Kidney glomerular epithelial cell (primary cell): ENCODE measurements at regions not wholly inside any gene's neighbourhood (a gene's known extent, or its start where the extent isn't known, plus 50 kb on each side); places are given as distances from the start of the nearest gene placed in this dataset.

Experiments
- DNase-seq: peaks from one replicate; lab custom pipeline; 2025; lab: John Stamatoyannopoulos, UW

DNA sequence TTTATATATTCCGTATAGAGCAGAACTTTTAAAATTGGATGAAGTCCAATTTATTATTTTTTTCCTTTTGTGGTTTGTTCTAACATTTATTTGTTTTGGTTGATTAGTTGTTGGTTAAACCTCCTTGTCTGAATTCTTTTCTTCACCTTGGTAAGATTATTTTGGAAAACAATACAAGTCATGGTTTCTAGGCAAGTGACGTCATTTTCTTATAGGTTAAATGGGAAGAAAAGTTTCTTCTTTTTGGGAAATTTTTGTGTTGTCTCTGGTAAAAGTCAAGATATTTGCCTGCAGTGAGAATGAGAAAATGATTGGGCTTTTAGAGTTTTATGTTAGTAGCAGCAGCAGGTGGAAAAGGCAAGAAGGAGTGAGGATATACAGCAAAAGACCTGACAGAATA lies 197.9 kb downstream of the OTOR start:
- no peak for DNase-seq

DNA sequence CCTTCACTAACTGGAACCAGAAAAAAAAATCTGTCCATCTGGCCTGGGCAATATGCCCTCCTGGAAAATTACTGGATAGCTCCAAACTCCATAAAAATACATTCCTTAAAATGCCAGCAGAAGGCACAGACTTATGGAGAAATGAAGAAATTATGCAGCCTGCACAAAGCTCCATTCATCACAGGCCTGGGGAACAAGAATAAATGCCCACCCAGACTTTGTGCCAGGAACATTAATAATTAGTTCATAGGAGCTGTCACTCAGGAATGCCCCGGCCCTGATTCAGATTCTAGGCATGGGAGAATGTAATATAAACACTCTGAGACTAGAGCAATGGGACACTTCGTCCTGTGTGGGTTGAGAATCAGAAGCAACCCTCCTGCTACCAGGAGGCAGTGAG lies 199.3 kb downstream of the OTOR start:
- DNase-seq, result peak; percentile 44

DNA sequence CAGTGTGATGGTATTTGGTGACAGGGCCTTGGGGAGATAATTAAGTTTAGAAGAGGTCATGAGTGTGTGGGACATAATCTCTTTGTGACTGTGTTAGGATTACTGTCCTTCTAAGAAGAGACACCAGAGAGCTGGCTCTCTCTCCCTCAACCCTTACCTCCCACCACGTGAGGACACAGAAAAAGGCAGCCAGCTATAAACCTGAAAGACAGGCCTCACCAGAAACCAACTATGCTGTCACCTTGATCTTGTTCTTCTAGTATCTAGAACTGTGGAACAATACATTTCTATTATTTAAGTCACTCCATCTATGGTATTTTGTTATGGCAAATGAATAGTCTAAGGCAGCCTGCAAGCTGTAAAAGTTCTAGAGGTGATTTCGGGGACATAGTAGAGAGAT lies 203.7 kb downstream of the OTOR start:
- no peak for DNase-seq

DNA sequence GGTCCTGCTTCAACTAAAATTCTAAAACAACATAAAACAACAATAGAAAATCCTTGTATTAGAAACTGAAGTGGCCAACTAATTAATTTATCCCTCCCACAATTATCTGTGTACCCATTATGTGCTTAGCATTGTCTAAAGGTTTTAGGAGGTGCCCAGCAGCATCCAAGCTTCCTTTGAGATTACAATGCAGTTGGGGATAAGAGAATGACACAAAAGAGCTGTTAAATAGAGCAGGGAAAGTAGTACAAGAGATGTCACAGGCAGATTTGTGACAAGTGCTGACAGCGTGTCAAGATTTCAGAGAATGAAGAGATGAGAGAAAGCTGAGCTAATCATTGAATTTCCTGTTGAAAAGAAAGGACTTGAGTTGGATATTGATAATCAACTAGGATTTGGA lies 204.8 kb downstream of the OTOR start:
- no peak for DNase-seq

DNA sequence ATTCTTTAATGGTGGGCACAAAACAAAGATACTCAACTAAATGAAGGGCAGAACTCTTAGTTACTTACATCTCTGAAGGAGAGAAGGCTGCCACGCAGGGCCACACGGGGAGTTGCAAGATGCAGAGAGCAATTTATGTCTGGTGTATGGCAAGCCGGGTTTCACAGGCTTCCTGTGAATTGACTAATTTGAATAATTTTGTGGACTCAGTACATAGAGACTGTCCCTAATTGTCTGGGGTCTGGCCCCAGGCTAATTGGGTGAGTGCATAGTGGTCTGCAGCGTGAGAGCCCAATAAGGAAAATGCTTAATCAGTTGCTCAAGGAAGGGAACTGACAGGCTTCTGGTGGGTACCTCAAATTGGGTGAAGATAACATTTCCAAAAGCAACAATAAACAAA lies 205.7 kb downstream of the OTOR start:
- no peak for DNase-seq

DNA sequence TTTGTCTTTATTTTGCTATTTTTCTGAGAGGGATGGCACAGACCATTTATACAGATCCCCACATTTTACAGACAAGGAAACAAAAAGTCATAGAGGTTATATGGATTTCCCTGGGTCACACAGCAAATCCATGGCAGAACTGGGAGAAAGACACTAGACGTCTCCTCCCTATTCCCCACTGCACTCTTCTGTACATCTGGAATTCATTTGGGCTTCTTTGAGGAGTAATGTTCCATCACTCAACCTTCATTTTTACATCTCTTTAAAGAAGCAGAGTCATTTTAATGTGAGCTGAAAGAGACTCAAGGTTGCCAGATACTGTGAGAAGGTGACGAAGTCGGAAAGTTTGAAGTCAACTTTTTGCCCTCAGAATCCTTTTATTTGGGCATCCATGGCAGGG lies 207.3 kb downstream of the OTOR start:
- no peak for DNase-seq

DNA sequence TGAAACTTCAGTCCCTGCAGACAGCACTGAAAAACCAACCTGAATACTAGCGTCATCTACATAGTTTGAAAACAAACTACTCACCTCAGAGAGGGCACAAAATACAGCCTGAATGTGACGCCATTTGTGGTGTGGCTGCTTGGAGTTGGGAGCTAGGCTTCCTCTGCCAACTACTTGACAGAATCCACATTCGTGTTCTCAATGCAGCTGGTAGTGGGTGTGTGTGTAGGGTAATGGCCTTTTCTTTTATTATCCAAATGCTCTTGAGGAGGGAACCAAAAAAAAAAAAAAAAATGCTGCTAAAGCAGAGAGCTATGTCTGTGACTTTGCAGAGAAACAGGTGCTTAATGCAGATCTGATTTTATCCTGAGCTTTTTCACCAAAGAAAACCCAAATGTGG lies 207.8 kb downstream of the OTOR start:
- DNase-seq, result no peak

DNA sequence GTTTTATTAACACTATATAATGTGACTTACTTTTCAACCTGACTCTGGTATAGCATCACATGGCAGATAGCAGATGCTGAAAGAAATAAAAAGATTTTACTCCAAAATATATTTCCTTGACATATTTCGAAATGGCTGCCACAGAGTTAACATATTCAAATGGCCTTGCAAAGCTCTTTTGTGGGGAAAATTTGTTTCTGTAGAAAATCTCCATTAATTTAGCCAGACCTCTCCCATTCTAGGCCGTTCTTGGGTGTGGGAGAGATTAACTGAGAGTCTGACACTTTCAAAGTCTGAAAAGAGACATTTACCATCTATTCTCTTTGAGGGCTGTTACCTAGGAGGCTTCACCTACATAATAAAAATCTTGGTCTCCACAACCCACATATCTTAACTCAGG lies 217.2 kb downstream of the OTOR start:
- DNase-seq, result no peak

DNA sequence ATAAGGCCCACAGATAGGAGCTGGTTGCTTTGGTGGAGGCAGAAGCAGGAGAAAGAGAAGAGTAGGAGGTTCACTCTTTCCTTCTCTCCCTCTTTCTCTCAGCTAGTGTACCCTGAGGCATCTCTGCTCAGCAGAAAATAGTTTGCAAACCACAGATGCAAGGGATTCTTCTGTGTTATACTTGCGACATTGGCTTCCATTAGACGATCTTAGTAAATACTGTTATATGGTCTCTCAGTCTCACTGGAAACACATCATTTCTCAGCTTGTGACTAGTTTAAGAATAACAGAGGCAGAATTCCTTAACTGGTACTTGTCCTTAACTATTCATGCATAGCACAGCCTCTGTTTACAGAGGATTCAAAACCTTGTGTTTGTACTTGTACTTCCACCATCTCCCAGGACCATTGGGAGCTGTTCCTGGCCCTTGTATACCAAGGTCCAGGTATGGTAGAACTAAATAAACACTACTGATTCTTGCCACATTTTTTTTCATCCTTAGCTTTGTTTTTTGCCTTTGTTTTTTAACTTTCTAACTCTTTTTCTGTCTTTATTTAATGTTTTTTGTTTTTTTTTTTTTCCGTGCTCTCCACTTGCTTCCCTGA lies 218.2 kb downstream of the OTOR start:
- DNase-seq, result peak; percentile 76

DNA sequence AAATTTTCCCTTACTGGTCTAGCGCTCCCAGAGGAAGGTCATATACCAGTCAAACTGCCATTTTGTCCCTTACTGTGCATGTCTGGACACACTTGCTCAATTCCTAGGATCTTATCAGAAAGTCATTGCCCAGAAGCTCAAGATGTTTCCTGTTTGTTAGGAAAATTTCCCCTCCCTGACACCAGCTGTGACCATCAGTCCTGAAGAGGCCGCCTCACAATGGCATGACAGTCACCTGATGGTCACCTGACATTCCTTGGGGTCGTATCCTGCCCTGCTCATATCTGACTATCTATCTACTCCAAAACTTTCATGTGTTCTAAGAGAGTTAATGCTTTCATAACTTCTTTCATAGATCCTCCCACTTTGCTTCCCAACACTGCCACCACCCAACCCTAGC lies 219.9 kb downstream of the OTOR start:
- no peak for DNase-seq

DNA sequence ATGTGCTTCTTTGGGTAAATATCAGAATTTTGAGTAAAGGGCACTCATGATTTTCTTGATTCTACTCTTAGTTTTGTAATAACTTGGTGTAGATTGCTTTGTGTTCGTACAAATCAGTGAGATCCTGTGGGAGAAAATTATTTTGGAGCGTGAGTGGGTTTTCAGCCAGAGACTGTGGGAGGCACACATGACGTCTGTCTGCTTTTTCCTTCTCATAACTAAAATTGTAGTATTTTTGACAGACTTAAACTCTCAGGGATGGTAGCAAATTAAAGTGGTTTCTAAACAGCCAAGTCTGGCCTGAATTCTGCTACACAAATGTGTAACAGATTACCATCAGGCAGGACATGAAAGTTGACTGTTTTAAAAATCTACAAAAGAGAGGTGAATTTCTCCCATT lies 222.6 kb downstream of the OTOR start:
- DNase-seq, result no peak

DNA sequence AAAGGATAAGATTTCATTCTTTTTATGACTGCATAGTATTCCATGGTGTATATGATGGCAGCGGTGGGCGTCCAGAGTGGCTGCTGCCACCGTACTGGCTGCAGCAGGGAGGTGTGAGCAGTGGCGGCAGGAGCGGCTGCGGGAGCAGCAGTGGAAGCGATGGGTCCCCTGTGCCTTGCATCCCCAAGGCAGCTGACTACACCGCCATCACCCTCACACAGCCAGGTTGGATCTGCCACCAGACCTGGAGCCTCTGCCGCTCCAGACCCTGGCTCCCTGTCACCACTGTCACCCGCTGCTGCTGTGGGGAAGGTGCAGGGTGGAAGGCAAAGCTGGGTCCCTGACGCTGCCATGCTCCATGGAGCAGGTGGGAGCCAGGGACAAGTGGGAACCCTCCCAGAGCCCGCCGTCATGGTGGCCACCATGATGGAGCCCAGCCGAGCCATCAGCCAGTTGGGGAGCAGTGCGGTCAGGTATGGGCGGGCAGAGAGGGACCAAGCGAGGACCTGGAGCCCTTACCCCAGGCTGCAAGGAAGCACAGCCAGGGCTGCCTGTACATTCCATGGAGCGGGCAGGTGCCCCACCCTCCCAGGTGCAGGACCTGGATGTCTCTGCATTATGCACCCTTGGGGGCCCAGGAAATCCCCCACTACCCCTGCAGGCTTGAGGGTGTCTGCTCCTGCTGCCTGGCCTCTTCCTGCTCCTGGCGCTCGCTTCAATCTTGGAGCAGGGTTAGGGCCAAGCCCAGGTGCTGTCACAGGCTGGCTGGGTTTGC lies 226.1 kb downstream of the OTOR start:
- DNase-seq, result no peak

DNA sequence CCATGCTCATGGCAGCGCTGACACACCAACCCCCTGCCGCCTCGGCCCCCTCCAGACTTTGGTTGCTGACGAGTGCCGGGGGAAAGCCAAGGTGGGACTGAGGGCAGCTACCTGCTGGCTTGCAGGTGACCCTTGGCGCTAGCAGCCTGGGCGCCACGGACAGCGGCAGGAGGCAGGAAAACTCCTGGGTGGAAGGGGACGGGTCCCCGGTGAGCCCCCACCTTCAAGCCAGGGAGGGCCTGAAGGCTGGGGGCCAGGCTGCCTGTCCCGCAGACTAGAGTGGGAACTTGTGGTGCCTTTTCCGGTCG lies 226.7 kb downstream of the OTOR start:
- no peak for DNase-seq

DNA sequence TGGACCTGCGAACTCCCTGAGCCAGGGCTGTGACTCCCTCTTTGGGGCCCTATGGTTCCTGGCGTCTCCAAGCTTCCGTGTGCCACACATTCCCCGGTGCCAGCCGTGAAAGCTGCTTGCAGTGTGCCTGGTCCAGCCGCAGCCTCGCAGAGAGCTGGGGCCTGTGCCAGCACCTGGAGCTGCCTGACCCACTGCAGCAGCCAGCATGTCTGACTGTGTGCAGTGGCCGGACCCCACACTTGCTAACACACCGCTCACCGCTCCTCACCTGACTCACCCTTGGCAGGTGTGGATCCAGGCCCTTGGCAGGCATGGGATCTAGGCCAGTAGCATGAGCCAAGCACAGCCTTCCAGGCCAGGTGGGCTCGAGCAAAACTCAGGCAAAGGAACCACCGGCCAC lies 227.5 kb downstream of the OTOR start:
- no peak for DNase-seq

DNA sequence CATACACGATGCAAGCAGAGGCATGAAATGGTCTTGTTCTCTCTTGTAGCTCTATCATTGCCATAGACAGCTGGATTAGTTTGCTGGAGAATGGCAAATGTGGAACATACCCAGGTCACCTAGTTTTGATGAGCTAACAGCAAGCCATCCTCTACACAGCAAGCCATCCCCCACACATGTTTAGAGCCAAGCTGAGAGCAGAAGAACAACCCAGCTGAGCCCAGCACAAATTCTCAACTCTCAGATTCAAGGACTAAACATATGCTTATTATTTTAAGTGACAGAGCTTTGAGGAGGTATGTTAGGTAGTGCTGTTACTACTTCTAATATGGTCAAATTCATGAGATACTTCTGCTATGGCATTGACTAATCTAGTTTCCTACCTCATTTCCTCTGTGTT lies 230.3 kb downstream of the OTOR start:
- DNase-seq, result no peak

DNA sequence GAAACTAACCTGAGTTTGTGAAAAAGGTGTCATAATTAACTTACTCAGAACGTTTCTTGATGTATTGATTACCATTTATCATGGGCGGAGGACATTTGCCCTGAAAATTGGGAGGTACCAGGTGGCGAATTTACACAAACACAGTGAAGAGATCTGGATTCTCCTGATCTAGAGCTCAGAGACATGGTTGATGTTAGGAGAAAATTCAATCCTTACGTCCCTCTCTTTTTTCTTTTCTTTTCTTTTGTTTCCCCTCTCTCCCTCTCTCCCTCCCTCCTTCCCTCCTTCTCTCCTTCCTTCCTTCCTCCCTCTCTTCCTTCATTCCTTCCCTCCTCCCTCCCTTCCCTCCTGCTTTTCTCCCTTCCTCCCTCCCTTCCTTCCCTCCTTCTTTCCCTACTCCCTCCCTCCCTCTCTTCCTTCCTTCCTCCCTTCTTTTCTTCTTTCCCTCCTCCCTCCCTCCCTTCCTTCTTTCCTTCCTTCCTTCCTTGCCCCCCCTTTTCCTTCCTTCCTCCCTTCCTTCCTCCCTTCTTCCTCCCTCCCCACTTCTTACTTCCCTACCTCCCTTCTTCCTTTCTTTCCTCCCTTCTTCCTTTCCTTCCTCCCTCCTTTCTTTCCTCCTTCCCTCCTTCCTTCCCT lies 234.1 kb downstream of the OTOR start:
- no peak for DNase-seq

DNA sequence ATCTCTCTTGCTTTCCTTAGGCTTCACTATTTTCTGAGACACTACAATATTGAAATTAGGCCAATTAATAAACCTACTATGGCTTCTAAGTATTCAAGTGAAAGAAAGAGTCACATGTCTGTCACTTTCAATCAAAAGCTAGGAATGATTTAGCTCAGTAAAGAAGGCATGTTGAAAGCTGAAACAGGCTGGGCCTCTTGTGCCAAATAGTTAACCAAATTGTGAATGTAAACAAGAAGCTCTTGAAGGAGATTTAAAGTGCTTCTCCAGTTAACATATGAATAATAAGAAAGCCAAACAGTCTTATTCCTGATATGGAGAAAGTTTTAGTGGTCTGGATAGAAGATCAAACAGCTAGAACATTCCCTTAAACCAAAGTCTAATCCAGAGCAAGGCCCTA lies 236.3 kb downstream of the OTOR start:
- DNase-seq, result no peak

DNA sequence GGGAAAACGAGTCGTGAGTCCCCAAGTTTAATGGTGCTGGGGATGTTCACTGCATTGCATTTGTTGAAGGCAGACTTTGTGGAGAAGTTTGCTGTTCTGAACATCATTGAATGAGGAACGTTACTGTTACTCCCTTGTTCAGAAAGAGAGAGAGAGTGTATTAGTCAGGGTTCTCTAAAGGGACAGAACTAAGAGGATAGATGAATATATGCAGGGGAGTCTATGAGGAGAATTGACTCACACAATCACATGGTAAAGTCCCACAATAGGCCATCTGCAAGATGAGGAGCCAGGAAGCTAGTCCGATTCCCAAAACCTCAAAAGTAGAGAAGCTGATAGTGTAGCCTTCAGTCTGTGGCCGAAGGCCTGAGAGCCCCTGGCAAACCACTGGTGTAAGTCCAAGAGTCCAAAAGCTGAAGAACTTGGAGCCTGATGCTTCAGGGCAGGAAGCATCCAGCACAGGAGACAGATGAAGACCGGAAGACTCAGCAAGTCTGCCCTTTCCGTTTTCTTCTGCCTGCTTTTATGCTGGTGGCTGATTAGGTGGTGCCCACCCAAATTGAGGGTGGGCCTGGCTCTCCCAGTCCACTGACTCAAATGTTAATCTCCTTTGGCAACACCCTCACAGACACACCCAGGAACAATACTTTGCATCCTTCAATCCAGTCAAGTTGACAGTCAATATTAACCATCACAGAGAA lies 223.5 kb upstream of the PCSK2 start:
- no peak for DNase-seq

DNA sequence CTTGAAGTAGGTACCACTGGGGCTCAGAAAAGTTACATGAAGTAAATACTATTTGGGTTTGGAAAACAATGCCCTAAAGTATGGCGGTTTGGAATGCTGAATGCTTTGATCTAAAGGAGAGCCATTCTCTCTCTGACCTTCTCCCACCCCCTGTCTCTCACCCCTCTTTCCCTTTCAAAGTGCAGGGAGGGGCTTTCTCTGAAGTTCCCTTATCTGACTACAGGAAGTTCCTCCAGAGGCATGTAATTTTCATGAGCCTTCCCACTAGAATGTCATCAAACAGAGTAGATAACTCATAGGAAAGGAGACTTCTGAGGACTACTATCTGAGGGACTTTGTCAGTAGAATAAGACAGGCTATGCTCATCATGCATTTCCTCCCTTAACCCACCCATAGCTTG lies 216.7 kb upstream of the PCSK2 start:
- no peak for DNase-seq

DNA sequence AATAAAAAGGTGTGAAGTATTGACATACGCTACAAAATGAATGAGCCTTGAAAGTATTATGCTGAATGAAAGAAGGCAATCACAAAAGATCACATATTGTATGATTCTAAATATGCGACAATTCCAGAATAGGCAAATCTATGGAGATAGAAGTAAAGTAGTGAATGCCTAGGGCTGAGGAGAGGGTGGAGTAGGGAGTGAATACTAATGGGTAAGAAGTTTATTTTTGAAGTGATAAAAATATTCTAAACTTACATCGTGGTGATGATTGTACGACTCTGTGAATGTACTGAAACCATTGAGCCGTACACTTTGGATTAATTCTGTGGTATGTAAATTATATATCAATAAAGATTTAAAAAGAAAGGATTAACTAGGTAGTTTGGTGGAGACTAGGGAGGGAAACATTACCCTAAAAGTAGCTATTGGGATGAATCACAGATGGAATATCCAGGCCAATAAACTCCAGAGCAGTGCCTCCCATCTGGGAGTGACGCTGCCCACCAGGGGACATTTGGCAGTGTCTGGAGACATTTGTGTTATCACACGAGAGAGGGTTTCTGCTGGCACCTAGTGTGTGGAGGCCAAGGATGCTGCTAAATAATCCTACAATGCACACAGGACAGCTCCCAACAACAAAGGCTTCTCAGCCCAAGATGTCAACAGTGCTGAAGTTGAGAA lies 214.2 kb upstream of the PCSK2 start:
- DNase-seq, result no peak

DNA sequence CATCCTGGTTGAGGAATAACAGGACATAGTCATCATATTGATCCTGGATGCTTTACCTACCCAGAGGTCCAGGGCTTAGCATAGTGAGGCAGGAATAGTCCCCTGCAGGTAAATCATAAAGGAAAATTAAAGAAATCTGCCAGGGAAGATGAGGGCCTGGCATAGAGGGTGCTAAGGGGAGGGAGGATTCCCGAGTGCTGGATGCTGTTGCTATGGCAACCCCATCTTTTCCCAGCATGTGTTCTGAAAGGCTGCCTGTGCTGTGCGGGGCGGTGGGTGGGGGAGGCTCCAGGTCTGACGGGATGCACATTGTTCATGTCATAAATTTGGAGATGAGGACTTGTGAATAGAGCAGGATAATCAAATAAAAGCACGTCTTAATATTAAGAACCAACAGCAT lies 212.6 kb upstream of the PCSK2 start:
- DNase-seq, result no peak

DNA sequence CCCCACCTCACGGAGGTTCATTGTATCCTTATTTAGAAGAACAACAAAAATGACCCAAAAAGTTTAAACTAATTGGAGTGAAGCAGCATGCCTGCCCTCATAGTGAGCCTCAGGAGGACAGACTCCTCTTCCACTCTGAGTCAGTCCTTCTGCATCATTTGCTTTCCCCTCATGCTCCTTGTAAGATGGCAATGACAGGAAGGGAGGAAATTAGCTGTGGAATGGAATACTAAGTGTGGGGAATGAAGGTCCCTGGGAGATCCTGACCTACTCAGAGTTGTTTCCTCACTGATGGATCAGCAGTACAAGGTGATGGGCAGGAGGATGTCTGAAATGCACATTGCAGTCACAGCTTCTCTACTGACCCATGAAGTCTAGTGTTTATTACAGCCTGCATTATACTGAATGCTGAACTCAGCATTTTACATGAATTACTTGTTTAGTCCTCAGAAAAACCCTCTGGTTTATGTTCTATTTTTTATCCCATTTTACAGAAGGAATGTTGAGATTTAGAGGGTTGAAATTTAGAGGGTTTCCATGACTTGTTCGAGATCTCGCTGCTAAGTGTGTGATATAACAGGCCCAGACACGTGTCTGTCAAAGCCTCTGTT lies 212.0 kb upstream of the PCSK2 start:
- DNase-seq, result no peak
